PC-3 (cell line): ENCODE measurements at regions not wholly inside any gene's neighbourhood (a gene's known extent, or its start where the extent isn't known, plus 50 kb on each side); places are given as distances from the start of the nearest gene placed in this dataset.

ENCODE experiments used
- ATAC-seq: fragments of 200-7000 bp; cut with Tn5 transposase; 2 replicates; pipeline ENCODE4 v1.9.1; 2020; ENCODE audit warnings: mild to moderate bottlenecking, moderate library complexity
- BruUV-seq: library from RNA; stranded (reverse); fragments of 400-500 nt; replicated peaks from 2 replicates; lab custom pipeline; 2021; lab: Mats Ljungman, UMichigan
- CTCF ChIA-PET: fragments of 300-600 bp; sonication (Branson Sonifier 250); formaldehyde crosslinking; loops from one replicate; lab custom pipeline; 2022; ENCODE audit warnings: antibody characterized with exemption; lab: Charles Lee
- POLR2A ChIA-PET: fragments of 300-600 bp; sonication (Branson Sonifier 250); formaldehyde crosslinking; loops from one replicate; lab custom pipeline; 2022; ENCODE audit warnings: antibody characterized with exemption; ENCODE audit not compliant: unreplicated experiment; lab: Charles Lee
- DNase-seq: peaks from one replicate; pipeline ENCODE4 v3.0.0-alpha.2; 2015
- H2AFZ ChIP-seq: fragments of 300-600 bp; sonication (generic); 2 replicates; pipeline ENCODE4 v1.6.0; 2016; ENCODE audit warnings: antibody characterized with exemption, low read length
- H3F3A ChIP-seq: fragments of 300-600 bp; sonication (generic); one replicate; pipeline ENCODE4 v1.6.0; 2017; ENCODE audit warnings: antibody characterized with exemption, low read length, control low read depth, mild to moderate bottlenecking; ENCODE audit not compliant: unreplicated experiment
- H3K27ac ChIP-seq: fragments of 300-600 bp; sonication (generic); 2 replicates; pipeline ENCODE4 v1.5.1; 2016; ENCODE audit warnings: mild to moderate bottlenecking, low read length
- H3K27me3 ChIP-seq: fragments of 300-600 bp; sonication (generic); 2 replicates; pipeline ENCODE4 v1.6.1; 2016; ENCODE audit warnings: low read length, mixed read lengths
- H3K36me3 ChIP-seq: fragments of 300-600 bp; sonication (generic); 2 replicates; pipeline ENCODE4 v1.6.1; 2016; ENCODE audit warnings: low read depth, mixed run types, low read length, mixed read lengths
- H3K4me1 ChIP-seq: fragments of 300-600 bp; sonication (generic); 2 replicates; pipeline ENCODE4 v1.5.1; 2016; ENCODE audit warnings: low read length; ENCODE audit not compliant: insufficient read depth
- H3K4me2 ChIP-seq: fragments of 300-600 bp; sonication (generic); 2 replicates; pipeline ENCODE4 v1.6.0; 2016; ENCODE audit warnings: low read length
- H3K4me3 ChIP-seq: fragments of 300-600 bp; sonication (generic); 2 replicates; pipeline ENCODE4 v1.5.1; 2016; ENCODE audit warnings: mild to moderate bottlenecking, low read length, mixed read lengths
- H3K79me2 ChIP-seq: fragments of 300-600 bp; sonication (generic); 2 replicates; pipeline ENCODE4 v1.6.1; 2017; ENCODE audit warnings: low read length, mixed read lengths
- H3K9ac ChIP-seq: fragments of 300-600 bp; sonication (generic); 2 replicates; pipeline ENCODE4 v1.6.0; 2016; ENCODE audit warnings: mild to moderate bottlenecking, low read length
- H3K9me2 ChIP-seq: fragments of 300-600 bp; sonication (generic); replicated peaks from 2 replicates; pipeline ENCODE4 v1.6.1; 2016; ENCODE audit warnings: mixed run types, low read length, mixed read lengths
- H3K9me3 ChIP-seq: fragments of 300-600 bp; sonication (generic); 2 replicates; pipeline ENCODE4 v1.6.1; 2016; ENCODE audit warnings: low read length, mixed read lengths
- H4K20me1 ChIP-seq: fragments of 300-600 bp; sonication (generic); 2 replicates; pipeline ENCODE4 v1.6.1; 2016; ENCODE audit warnings: low read length, mixed read lengths
- EZH2 ChIP-seq: fragments of 300-600 bp; sonication (generic); IDR thresholded peaks from one replicate; pipeline ENCODE4 v1.6.1; 2017; ENCODE audit warnings: antibody characterized with exemption, mild to moderate bottlenecking, low read length; ENCODE audit not compliant: unreplicated experiment
- EZH2phosphoT487 ChIP-seq: fragments of 300-600 bp; sonication (generic); IDR thresholded peaks from 2 replicates; pipeline ENCODE4 v1.6.1; 2018; ENCODE audit warnings: mild to moderate bottlenecking, antibody characterized with exemption, low read length, borderline replicate concordance
- intact Hi-C: fragments of 100-400 bp; cut with micrococcal nuclease; formaldehyde crosslinking; loops from 2 replicates; pipeline ENCODE4 v1.9.0; 2023
- TF ChIP-seq, protein P1 (sequence below): fragments of 300-600 bp; sonication (generic); conservative IDR thresholded peaks from 2 replicates; pipeline ENCODE4 v1.5.1; 2017; ENCODE audit warnings: antibody characterized with exemption, low read depth, mild to moderate bottlenecking, low read length

DNA sequence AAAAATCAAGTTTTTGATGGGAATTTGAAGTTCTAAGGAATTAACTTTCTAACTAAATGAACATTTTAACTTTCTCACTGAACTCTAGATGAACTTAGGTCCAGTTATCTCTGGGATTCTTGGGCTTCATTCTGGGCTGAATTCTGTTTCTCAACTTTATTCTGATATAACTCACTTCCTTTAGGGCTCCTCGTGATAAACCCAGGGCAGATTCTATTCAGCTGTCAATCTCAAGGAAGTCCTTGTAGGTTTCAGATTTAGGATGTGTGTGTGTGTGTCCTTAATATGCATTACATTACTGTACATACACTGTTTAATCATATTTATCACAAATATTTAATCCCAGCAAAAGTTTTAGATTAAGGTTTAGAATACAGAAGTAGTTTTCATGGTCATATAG, 344.3 kb downstream of the GATA3 start:
- no peaks in the 10 kb centered on the region for H3K36me3 ChIP-seq
- ChIA-PET POLR2A (no interaction called here), CTCF (no interaction called here)
- H3K79me2 ChIP-seq, result no peaks in the 10 kb centered on the region
- H3F3A ChIP-seq, result no peaks in the 10 kb centered on the region
- no peak overlapping the region for H3K27ac ChIP-seq
- DNase-seq (no peak), ATAC-seq (no peak)
- BruUV-seq, result no TSS peak
- H3K27me3 ChIP-seq, result no peaks in the 10 kb centered on the region
- no peaks in the 10 kb centered on the region for H3K9me3 ChIP-seq
- TF ChIP-seq EZH2, result no peak
- TF ChIP-seq, protein P1, sequence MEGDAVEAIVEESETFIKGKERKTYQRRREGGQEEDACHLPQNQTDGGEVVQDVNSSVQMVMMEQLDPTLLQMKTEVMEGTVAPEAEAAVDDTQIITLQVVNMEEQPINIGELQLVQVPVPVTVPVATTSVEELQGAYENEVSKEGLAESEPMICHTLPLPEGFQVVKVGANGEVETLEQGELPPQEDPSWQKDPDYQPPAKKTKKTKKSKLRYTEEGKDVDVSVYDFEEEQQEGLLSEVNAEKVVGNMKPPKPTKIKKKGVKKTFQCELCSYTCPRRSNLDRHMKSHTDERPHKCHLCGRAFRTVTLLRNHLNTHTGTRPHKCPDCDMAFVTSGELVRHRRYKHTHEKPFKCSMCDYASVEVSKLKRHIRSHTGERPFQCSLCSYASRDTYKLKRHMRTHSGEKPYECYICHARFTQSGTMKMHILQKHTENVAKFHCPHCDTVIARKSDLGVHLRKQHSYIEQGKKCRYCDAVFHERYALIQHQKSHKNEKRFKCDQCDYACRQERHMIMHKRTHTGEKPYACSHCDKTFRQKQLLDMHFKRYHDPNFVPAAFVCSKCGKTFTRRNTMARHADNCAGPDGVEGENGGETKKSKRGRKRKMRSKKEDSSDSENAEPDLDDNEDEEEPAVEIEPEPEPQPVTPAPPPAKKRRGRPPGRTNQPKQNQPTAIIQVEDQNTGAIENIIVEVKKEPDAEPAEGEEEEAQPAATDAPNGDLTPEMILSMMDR, result no peak
- no peak for TF ChIP-seq EZH2phosphoT487
- no peaks in the 10 kb centered on the region for H3K9me2 ChIP-seq
- H3K4me2 ChIP-seq, result no peak overlapping the region
- H2AFZ ChIP-seq, result no peak overlapping the region
- no peaks in the 10 kb centered on the region for H4K20me1 ChIP-seq
- H3K9ac ChIP-seq, result no peak overlapping the region
- no peak overlapping the region for H3K4me3 ChIP-seq
- intact Hi-C loops, result loop anchor here (5.0 kb wide), 1 partner anchor 34 kb away; no protein-coding TSS in a partner anchor
- H3K4me1 ChIP-seq, result peaks cover 13% of the 10 kb centered on the region

DNA sequence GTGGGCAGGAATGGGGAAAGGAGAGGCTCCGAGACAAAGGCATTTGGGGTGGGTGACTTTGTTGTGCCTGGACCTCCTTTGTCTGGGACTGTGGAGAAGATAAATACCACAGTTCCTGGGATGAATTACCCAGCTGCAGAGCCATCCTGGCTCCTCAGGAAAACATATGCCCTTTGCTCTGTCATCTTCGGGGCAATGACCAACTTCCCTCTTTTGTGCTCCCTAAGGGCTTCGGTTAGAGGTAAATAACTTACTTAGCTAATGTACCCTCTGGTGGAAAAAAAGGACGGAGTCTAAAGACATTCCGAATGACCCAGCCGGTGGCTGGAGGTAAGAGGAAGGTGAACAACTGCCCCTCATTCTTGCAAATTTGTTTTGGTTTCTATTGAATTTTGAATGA, 345.7 kb downstream of the GATA3 start:
- no peaks in the 10 kb centered on the region for H3K9me2 ChIP-seq
- H3K4me3 ChIP-seq, result no peak overlapping the region
- TF ChIP-seq EZH2 (no peak), EZH2phosphoT487 (no peak)
- TF ChIP-seq, protein P1, result no peak
- BruUV-seq, result no TSS peak
- ChIA-PET POLR2A (no interaction called here), CTCF (no interaction called here)
- H3K9ac ChIP-seq, result no peak overlapping the region
- no peaks in the 10 kb centered on the region for H3F3A ChIP-seq
- H2AFZ ChIP-seq, result no peak overlapping the region
- intact Hi-C loops, result no loop called here
- H3K27ac ChIP-seq, result no peak overlapping the region
- H3K27me3 ChIP-seq, result no peaks in the 10 kb centered on the region
- H3K4me1 ChIP-seq, result peaks cover 22% of the 10 kb centered on the region
- H3K79me2 ChIP-seq, result no peaks in the 10 kb centered on the region
- DNase-seq (no peak), ATAC-seq (no peak)
- H3K36me3 ChIP-seq, result no peaks in the 10 kb centered on the region
- no peaks in the 10 kb centered on the region for H3K9me3 ChIP-seq
- no peaks in the 10 kb centered on the region for H4K20me1 ChIP-seq
- H3K4me2 ChIP-seq, result no peak overlapping the region

DNA sequence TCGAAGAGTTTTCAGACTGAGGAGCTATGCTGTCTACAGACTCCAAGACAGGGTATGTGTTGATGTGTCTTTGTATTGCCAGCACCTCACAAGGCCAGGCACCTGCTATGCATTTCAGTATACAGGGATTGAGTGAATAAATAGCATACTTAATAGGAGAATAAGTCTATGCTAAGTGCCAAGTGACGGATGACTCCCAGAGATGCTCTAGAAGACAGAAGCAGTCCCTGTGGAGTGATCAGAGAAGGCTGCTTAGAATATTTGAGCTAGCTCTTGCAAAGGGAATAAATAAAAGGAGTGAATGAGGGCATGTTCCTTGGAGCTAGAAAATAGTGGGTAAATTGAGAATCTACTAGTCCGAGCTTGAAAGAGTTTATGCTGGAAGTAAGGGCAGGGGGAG, 346.4 kb downstream of the GATA3 start:
- no peak overlapping the region for H3K27ac ChIP-seq
- DNase-seq (no peak), ATAC-seq (no peak)
- no peaks in the 10 kb centered on the region for H3F3A ChIP-seq
- H2AFZ ChIP-seq, result no peak overlapping the region
- H4K20me1 ChIP-seq, result no peaks in the 10 kb centered on the region
- intact Hi-C loops, result no loop called here
- BruUV-seq, result no TSS peak
- H3K4me2 ChIP-seq, result no peak overlapping the region
- no peaks in the 10 kb centered on the region for H3K79me2 ChIP-seq
- H3K4me3 ChIP-seq, result no peak overlapping the region
- CTCF ChIA-PET, result no interaction called here
- H3K9me2 ChIP-seq, result no peaks in the 10 kb centered on the region
- H3K36me3 ChIP-seq, result no peaks in the 10 kb centered on the region
- no peaks in the 10 kb centered on the region for H3K27me3 ChIP-seq
- POLR2A ChIA-PET, result interaction anchor here (0.6 kb wide), 1 partner anchor 265 kb away, joined by 6 read pairs; no protein-coding TSS in a partner anchor
- no peaks in the 10 kb centered on the region for H3K9me3 ChIP-seq
- peaks cover 24% of the 10 kb centered on the region for H3K4me1 ChIP-seq
- no peak overlapping the region for H3K9ac ChIP-seq
- TF ChIP-seq, protein P1, result no peak
- TF ChIP-seq EZH2 (no peak), EZH2phosphoT487 (no peak)
